A549 (cell line): ENCODE measurements at regions not wholly inside any gene's neighbourhood (a gene's known extent, or its start where the extent isn't known, plus 50 kb on each side); places are given as distances from the start of the nearest gene placed in this dataset.

Experiments
- ATAC-seq, 2 experiments: fragments of 200-7000 bp in 1 of 2; fragments of >200 bp in 1 of 2; cut with Nextera tagmentation in 1 of 2; cut with Tn5 transposase in 1 of 2; 3 replicates each; pipeline versions ENCODE4 v1.8.0 to v1.9.1; 2018 to 2020; ENCODE audit warnings: mild to moderate bottlenecking in 1 of 2, moderate library complexity in 1 of 2
- CTCF ChIA-PET: fragments of 300-600 bp; sonication (Branson Sonifier 250); formaldehyde crosslinking; extraction: SDS; loops from one replicate; lab custom pipeline; 2021; ENCODE audit warnings: antibody characterized with exemption, inconsistent platforms; lab: Yijun Ruan, JAX
- POLR2A ChIA-PET: fragments of 350-600 bp; formaldehyde crosslinking; extraction: SDS; loops from one replicate; lab custom pipeline; 2021; ENCODE audit warnings: antibody characterized with exemption, inconsistent platforms; lab: Yijun Ruan, JAX
- DNase-seq, 2 experiments: peaks; one replicate each; pipeline versions ENCODE4 v3.0.0 to v3.0.0-alpha.2; 2011 to 2016; ENCODE audit warnings: low read depth in 1 of 2, low spot score in 1 of 2
- FAIRE-seq: peaks from 2 replicates; lab custom pipeline; 2011; peaks lifted over from hg19 to GRCh38; lab: Jason Lieb, UNC
- H3K27ac ChIP-seq, 2 experiments: fragments of >200 bp; sonication (Bioruptor Twin); formaldehyde crosslinking; 3 replicates each; pipeline ENCODE4 v1.5.1; 2016 to 2017
- H3K4me1 ChIP-seq: fragments of >200 bp; sonication (Bioruptor Twin); formaldehyde crosslinking; 3 replicates; pipeline ENCODE4 v1.6.1; 2016
- H3K4me2 ChIP-seq: fragments of >200 bp; sonication (Bioruptor Twin); formaldehyde crosslinking; 3 replicates; pipeline ENCODE4 v1.6.1; 2016
- H3K4me3 ChIP-seq: fragments of >200 bp; sonication (Bioruptor Twin); formaldehyde crosslinking; 3 replicates; pipeline ENCODE4 v1.5.1; 2016
- H3K9me3 ChIP-seq: fragments of >200 bp; sonication (Bioruptor Twin); formaldehyde crosslinking; 3 replicates; pipeline ENCODE4 v1.6.1; 2016
- ATOH8 ChIP-seq: fragments of 250-450 bp; sonication (Bioruptor Pico); IDR thresholded peaks from 2 replicates; pipeline ENCODE4 v1.5.0; 2020; ENCODE audit warnings: low read depth, mild to moderate bottlenecking, moderate library complexity
- BCL3 ChIP-seq: fragments of >200 bp; sonication (Bioruptor Twin); formaldehyde crosslinking; IDR thresholded peaks from 3 replicates; pipeline ENCODE4 v1.6.1; 2016
- CHD2 ChIP-seq: fragments of 150-350 bp; IDR thresholded peaks from 2 replicates; pipeline ENCODE4 v1.6.1; 2014; ENCODE audit warnings: low read length; ENCODE audit not compliant: partially characterized antibody
- CTCF ChIP-seq: fragments of >200 bp; sonication (Bioruptor Twin); formaldehyde crosslinking; IDR thresholded peaks from 3 replicates; pipeline ENCODE4 v1.5.1; 2016
- EHF ChIP-seq: fragments of 250-450 bp; sonication (Bioruptor Pico); IDR thresholded peaks from 2 replicates; pipeline ENCODE4 v1.5.0; 2020; ENCODE audit warnings: mild to moderate bottlenecking
- EHMT2 ChIP-seq: fragments of 200-600 bp; sonication (generic); IDR thresholded peaks from 2 replicates; pipeline ENCODE4 v1.6.1; 2016; ENCODE audit warnings: antibody characterized with exemption, low read depth, mild to moderate bottlenecking, moderate library complexity
- EP300 ChIP-seq, 2 experiments: fragments of >200 bp; sonication (Bioruptor Twin); formaldehyde crosslinking; IDR thresholded peaks; 2 replicates in 1 of 2; 3 replicates in 1 of 2; pipeline ENCODE4 v1.6.1; 2016 to 2017
- ESRRA ChIP-seq: fragments of 150-350 bp; IDR thresholded peaks from 2 replicates; pipeline ENCODE4 v1.6.1; 2014; ENCODE audit warnings: mild to moderate bottlenecking, low read length, borderline replicate concordance
- FOSB ChIP-seq: fragments of 250-450 bp; sonication (Bioruptor Pico); IDR thresholded peaks from 2 replicates; pipeline ENCODE4 v1.5.0; 2020; ENCODE audit warnings: mild to moderate bottlenecking, moderate library complexity
- FOSL2 ChIP-seq, 2 experiments: fragments of 450-650 bp in 1 of 2; fragments of >200 bp in 1 of 2; sonication (Bioruptor Twin) in 1 of 2; formaldehyde crosslinking; IDR thresholded peaks; 2 replicates each; pipeline versions ENCODE4 v1.5.0 to v1.6.1; 2016 to 2020; ENCODE audit warnings: mild to moderate bottlenecking in 1 of 2, moderate library complexity in 1 of 2
- HDAC2 ChIP-seq: fragments of 200-600 bp; sonication (generic); IDR thresholded peaks from 2 replicates; pipeline ENCODE4 v1.6.1; 2016
- HES2 ChIP-seq: fragments of >200 bp; sonication (Bioruptor Twin); formaldehyde crosslinking; IDR thresholded peaks from 2 replicates; pipeline ENCODE4 v1.6.1; 2016
- HEYL ChIP-seq: fragments of 250-450 bp; sonication (Bioruptor Pico); IDR thresholded peaks from 2 replicates; pipeline ENCODE4 v1.8.0; 2021; ENCODE audit warnings: mild to moderate bottlenecking, moderate library complexity
- JUN ChIP-seq, 2 experiments: fragments of >200 bp; sonication (Bioruptor Twin); formaldehyde crosslinking; IDR thresholded peaks; 2 replicates in 1 of 2; 3 replicates in 1 of 2; pipeline ENCODE4 v1.6.1; 2016 to 2017
- KDM1A ChIP-seq: fragments of 200-600 bp; sonication (generic); IDR thresholded peaks from 2 replicates; pipeline ENCODE4 v1.6.1; 2016; ENCODE audit warnings: low read depth, mild to moderate bottlenecking
- MAFK ChIP-seq: fragments of 450-650 bp; IDR thresholded peaks from 2 replicates; pipeline ENCODE4 v1.6.1; 2014; ENCODE audit not compliant: partially characterized antibody
- MAX ChIP-seq: IDR thresholded peaks from 2 replicates; pipeline ENCODE4 v1.6.1; 2012
- MAZ ChIP-seq: fragments of 150-350 bp; IDR thresholded peaks from 2 replicates; pipeline ENCODE4 v1.6.1; 2014; ENCODE audit warnings: antibody characterized with exemption, low read depth, low read length, borderline replicate concordance
- NFE2L2 ChIP-seq: fragments of 150-350 bp; conservative IDR thresholded peaks from 2 replicates; pipeline ENCODE4 v1.6.1; 2014; ENCODE audit warnings: low read length
- NR3C1 ChIP-seq: fragments of >200 bp; sonication (Bioruptor Twin); formaldehyde crosslinking; IDR thresholded peaks from 3 replicates; pipeline ENCODE4 v1.6.1; 2017
- POLR2A ChIP-seq: IDR thresholded peaks from 2 replicates; pipeline ENCODE4 v1.6.1; 2012; ENCODE audit warnings: mild to moderate bottlenecking, low read length
- RAD21 ChIP-seq, 2 experiments: fragments of >200 bp in 1 of 2; sonication (Bioruptor Twin) in 1 of 2; formaldehyde crosslinking in 1 of 2; IDR thresholded peaks in 1 of 2; conservative IDR thresholded peaks in 1 of 2; 2 replicates in 1 of 2; 3 replicates in 1 of 2; pipeline ENCODE4 v1.6.1; 2012 to 2018; ENCODE audit warnings: inconsistent platforms in 1 of 2
- RARB ChIP-seq: fragments of 250-450 bp; sonication (Bioruptor Pico); IDR thresholded peaks from 2 replicates; pipeline ENCODE4 v1.8.0; 2021; ENCODE audit warnings: mild to moderate bottlenecking, moderate library complexity
- RCOR1 ChIP-seq: fragments of 150-350 bp; IDR thresholded peaks from 2 replicates; pipeline ENCODE4 v1.6.1; 2014; ENCODE audit warnings: antibody characterized with exemption, low read length, low read depth
- RNF2 ChIP-seq: fragments of 200-600 bp; sonication (generic); IDR thresholded peaks from 2 replicates; pipeline ENCODE4 v1.6.1; 2016; ENCODE audit warnings: low read depth, mild to moderate bottlenecking, antibody characterized with exemption, moderate library complexity, borderline replicate concordance
- SMC3 ChIP-seq: fragments of >200 bp; sonication (Bioruptor Twin); formaldehyde crosslinking; IDR thresholded peaks from 3 replicates; pipeline ENCODE4 v1.6.1; 2018; ENCODE audit warnings: inconsistent platforms
- TP53 ChIP-seq: fragments of 250-450 bp; sonication (Bioruptor Pico); IDR thresholded peaks from 2 replicates; pipeline ENCODE4 v1.5.0; 2021; ENCODE audit warnings: mild to moderate bottlenecking, moderate library complexity
- ZC3H11A ChIP-seq: fragments of 450-650 bp; IDR thresholded peaks from 2 replicates; pipeline ENCODE4 v1.6.1; 2014; ENCODE audit warnings: antibody characterized with exemption, mild to moderate bottlenecking
- ZFP36 ChIP-seq: fragments of 450-650 bp; IDR thresholded peaks from 2 replicates; pipeline ENCODE4 v1.6.1; 2014; ENCODE audit warnings: borderline replicate concordance; ENCODE audit not compliant: partially characterized antibody
- ZNF302 ChIP-seq: fragments of 250-450 bp; sonication (Bioruptor Pico); IDR thresholded peaks from 2 replicates; pipeline ENCODE4 v1.9.0; 2021; ENCODE audit warnings: inconsistent platforms, mild to moderate bottlenecking, moderate library complexity
- WGBS: methylation state at CpG from one replicate; pipeline ENCODE4 v1.1.6; 2017; ENCODE audit errors: missing lambda C conversion rate; 5-methylcytosine and 5-hydroxymethylcytosine counted together

GRCh38 chr12:98319716-98320425 is 195.5 kb upstream of the TMPO start:
- TF ChIP-seq MAZ (no peak), FOSB (CRISPR knock-in tag) (no peak), HEYL (CRISPR knock-in tag) (no peak), TP53 (CRISPR knock-in tag) (no peak), RNF2 (no peak), NR3C1 (no peak), EHF (CRISPR knock-in tag) (no peak), ZC3H11A (no peak), ESRRA (no peak), CHD2 (no peak), HDAC2 (no peak), SMC3 (no peak), RARB (no peak), POLR2A (no peak), MAX (no peak), KDM1A (no peak)
- FAIRE-seq: no peak
- no peaks in the 10 kb centered on the region for H3K9me3 ChIP-seq
- ChIA-PET CTCF (no interaction called here), POLR2A (no interaction called here)
- 5% methylated on average over 1 of the region's 1 CpG for WGBS
- H3K4me2 ChIP-seq: no peak overlapping the region
- ATAC-seq: no peak
- no peak for DNase-seq
- H3K4me3 ChIP-seq: no peak overlapping the region
- H3K27ac ChIP-seq: no peak overlapping the region
- peaks cover 7% of the 10 kb centered on the region; the same call in 1 of the 3 replicates for H3K4me1 ChIP-seq

GRCh38 chr12:98325003-98325402 is 190.4 kb upstream of the TMPO start:
- H3K4me1 ChIP-seq: 0 out of 3 replicates have a peak, but pooled peaks cover under 1% of the 10 kb centered on the region
- ChIA-PET CTCF (no interaction called here), POLR2A (no interaction called here)
- FAIRE-seq (no peak), DNase-seq (no peak), ATAC-seq (no peak)
- TF ChIP-seq ZFP36: no peak
- TF ChIP-seq ZNF302 (CRISPR knock-in tag): no peak
- no peak for TF ChIP-seq CHD2
- TF ChIP-seq MAFK: no peak
- TF ChIP-seq POLR2A: no peak
- TF ChIP-seq EHF (CRISPR knock-in tag): no peak
- TF ChIP-seq ATOH8 (CRISPR knock-in tag): no peak
- no peak for TF ChIP-seq BCL3
- no peak for TF ChIP-seq EHMT2
- TF ChIP-seq RAD21 (conservative IDR thresholded peaks at IDR 0.05 in 1 of 2, IDR thresholded peaks at IDR 0.05 in 1 of 2): no peak
- TF ChIP-seq CTCF: no peak
- TF ChIP-seq RNF2: no peak
- TF ChIP-seq HES2: no peak
- TF ChIP-seq RCOR1: no peak
- no peak for TF ChIP-seq NFE2L2
- no peak for TF ChIP-seq JUN (IDR thresholded peaks at IDR 0.05)
- TF ChIP-seq FOSL2 (IDR thresholded peaks at IDR 0.05): no peak
- TF ChIP-seq FOSL2 (CRISPR knock-in tag; IDR thresholded peaks at IDR 0.05): no peak
- TF ChIP-seq EP300 (IDR thresholded peaks at IDR 0.05): no peak
- H3K27ac ChIP-seq: no peak overlapping the region
- no peaks in the 10 kb centered on the region for H3K9me3 ChIP-seq
- no peak overlapping the region for H3K4me3 ChIP-seq
- no peak overlapping the region for H3K4me2 ChIP-seq
